GM19025 (cell line): ENCODE measurements at regions not wholly inside any gene's neighbourhood (a gene's known extent, or its start where the extent isn't known, plus 50 kb on each side); places are given as distances from the start of the nearest gene placed in this dataset.
"Not testable (repeated sequence)": the region's sequence is repeated elsewhere in the genome, so short reads cannot be mapped to it uniquely, and the experiment has no call there.

Experiments
- ATAC-seq: cut with Tn5 transposase; IDR thresholded peaks from one replicate; pipeline ENCODE4 v1.9.1; 2021; ENCODE audit warnings: mild to moderate bottlenecking, low read depth, moderate library complexity; ENCODE audit not compliant: unreplicated experiment

- ATAC-seq: no peak
Observed at GRCh38 chr12:46629331-46630229, 196.2 kb downstream of the SLC38A4 start.

DNA sequence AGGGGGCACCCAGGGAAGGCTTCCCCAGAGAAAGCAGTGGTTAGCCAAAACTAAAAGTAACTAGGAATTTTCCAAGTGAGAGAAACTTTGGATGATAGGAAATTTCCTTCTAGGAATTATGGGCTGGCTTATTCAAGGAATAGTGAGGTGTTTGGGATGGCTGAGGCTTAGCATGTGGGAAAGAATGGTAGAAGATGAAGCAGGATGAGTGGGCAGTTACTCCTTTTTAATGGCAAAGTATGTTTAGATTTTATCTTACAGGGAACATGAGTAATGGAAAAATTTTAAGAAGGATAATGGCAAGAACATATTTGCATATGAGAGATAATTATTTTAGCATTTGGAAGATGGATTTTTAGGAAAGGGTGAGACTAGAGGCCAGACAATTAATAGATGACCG is 197.6 kb downstream of the SLC38A4 start:
- no peak for ATAC-seq

DNA sequence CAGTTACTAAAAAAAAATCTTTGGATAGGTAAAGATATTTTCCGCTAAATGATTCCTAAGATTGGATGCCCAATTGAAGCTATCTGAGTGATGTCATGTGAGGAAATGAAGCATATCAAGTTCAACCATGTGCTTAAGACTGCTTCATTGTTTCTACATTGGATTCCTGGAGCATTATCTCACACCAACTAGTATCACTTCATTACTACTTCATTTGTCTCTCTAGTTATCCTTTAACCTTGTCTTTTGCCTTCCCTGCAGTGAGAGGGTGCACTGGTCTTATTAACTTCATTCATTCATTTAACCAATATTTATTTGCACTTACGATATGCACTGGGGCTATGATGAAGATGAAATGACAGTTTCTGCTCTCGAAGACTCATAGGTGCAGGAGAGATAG is 198.1 kb downstream of the SLC38A4 start:
- ATAC-seq: no peak

- not testable (repeated sequence) for ATAC-seq
Observed at GRCh38 chr12:46619474-46619873, 206.3 kb downstream of the SLC38A4 start.

GRCh38 chr12:46617737-46618136 is 208.1 kb downstream of the SLC38A4 start:
- not testable (repeated sequence) for ATAC-seq

DNA sequence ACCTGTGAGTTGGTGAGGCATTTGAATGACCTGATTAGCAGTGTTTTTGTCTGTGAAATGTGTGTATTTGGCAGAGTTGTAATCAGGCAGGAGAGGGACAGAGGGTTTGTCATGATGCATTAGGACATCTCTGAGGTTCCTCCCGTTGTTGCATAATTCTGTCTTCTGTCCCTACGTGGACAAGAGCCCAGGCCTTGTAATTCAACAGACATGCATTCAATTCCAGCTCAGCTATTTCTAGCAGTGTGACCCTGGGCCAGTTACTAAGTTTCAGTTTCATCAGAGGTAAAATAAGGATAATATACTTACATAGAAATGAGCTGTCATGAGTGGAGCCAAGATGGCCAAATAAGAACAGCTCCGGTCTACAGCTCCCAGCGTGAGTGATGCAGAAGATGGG is 208.6 kb downstream of the SLC38A4 start:
- no peak for ATAC-seq

DNA sequence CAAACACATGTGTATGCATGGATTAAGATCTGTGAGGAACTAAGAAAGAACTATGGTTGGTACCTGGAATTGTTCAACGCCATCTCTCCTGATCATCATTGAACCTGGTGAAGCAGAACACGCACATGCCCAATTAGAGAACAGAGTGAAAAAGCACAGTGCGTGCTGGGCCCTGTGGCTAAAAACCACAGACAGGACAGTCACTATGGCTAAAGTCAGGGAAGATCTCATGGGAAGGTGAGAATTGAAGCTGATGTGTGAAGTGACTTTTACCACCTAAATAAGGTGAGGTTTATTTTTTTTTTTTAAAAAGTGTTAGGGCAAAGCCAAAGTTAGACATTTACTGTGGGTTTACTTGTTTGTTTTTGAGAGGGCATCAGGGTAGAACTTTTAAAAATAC is 215.0 kb downstream of the SLC38A4 start:
- ATAC-seq: no peak

DNA sequence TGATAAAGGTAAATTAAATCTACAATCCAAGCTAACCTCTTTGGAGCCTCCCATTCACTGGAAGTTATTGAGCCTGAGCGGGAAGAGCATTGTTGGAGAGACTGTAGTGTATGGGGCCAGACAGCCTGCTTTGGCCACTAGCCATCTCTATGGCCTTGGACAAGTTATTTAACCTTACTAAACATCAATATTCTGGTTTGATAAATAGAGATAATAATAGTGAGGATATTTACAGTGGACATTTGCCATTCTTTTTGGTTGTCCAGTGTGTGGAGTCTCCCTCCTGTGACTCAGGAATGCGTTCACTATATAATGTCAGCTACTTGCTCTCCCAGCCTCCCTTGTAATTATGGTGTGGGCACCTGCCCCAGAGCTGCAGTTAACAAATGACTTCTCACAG is 216.1 kb downstream of the SLC38A4 start:
- no peak for ATAC-seq

DNA sequence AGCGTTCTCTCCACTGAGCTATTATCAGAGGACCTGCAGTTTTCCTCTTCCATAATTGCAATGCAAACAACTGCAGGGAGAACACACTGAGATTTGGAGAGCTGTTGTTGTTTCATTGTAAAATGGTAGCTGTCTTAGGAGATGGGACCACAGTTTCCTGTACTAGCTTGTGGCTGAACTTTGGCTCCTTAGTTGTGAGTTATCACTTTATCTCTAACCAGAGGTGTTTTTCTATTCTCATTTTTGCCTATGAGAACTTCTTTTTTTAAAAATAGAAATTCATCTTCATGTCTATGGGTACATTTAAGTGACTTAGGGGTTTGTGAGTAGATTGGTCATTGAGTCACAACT is 216.5 kb downstream of the SLC38A4 start:
- no peak for ATAC-seq

- no peak for ATAC-seq
Observed at GRCh38 chr12:46608431-46609272, 217.1 kb downstream of the SLC38A4 start.

GRCh38 chr12:46604684-46605083 is 221.1 kb downstream of the SLC38A4 start:
- no peak for ATAC-seq

- ATAC-seq: no peak
Observed at GRCh38 chr12:46603776-46604456, 221.9 kb downstream of the SLC38A4 start.

DNA sequence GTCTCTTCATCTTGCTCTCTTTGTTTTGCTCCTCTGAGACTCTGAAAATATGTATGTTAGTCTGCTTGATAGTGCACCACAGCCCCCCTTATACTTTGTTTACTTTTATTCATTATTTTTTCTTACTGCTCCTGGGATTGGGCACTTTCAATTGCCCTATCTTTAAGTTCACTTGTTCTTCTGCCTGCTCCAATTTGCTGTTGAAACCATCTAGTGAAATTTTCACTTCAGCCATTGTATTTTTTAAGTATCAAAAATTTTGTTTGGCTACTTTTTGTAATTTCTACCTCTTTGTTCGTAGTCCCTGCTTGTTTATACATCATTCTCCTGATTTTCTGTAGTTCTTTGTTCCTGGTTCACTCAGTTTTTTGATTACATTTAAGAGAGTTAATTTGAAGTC is 223.3 kb downstream of the SLC38A4 start:
- ATAC-seq: no peak

- no peak for ATAC-seq
Observed at GRCh38 chr12:46590991-46591703, 218.6 kb upstream of the SLC38A2 start.

DNA sequence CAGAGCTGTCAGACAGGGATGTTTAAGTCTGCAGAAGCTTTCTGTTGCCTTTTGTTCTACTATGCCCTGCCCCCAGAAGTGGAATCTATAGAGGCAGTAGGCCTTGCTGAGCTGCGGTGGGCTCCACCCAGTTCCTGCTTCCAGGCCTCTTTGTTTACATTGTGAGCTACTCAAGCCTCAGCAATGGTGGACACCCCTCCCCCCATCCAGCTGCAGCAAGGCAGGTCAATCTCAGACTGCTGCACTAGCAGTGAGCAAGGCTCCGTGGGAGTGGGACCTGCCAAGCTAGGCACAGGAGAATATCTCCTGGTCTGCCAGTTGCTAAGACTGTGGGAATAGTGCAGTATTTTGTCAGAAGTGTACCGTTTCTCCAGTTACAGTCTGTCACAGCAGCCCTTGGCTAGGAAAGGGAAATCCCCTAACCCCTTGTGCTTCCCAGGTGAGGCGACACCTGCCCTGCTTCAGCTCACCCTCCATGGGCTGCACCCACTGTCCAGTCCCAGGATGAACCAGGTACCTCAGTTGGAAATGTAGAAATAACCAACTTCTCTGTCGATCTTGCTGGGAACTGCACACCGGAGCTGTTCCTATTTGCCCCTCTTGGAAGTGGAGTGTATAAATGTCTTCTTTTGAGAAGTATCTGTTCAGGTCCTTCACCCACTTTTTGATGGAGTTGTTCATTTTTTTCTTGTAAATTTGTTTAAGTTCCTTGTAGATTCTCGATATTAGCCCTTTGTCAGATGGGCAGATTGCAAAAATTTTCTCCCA is 213.5 kb upstream of the SLC38A2 start:
- no peak for ATAC-seq

DNA sequence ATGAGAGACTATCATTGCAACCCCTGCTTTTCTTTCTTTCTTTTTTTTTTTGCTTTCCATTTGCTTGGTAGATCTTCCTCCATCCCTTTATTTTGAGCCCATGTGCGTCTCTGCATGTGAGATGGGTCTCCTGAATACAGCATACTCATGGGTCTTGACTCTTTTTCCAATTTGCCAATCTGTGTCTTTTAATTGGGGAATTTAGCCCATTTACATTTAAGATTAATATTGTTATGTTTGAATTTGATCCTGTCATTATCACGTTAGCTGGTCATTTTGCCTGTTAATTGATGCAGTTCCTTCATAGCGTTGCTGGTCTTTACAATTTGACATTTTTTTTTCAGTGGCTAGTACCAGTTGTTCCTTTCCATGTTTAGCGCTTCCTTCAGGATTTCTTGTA is 211.5 kb upstream of the SLC38A2 start:
- not testable (repeated sequence) for ATAC-seq

DNA sequence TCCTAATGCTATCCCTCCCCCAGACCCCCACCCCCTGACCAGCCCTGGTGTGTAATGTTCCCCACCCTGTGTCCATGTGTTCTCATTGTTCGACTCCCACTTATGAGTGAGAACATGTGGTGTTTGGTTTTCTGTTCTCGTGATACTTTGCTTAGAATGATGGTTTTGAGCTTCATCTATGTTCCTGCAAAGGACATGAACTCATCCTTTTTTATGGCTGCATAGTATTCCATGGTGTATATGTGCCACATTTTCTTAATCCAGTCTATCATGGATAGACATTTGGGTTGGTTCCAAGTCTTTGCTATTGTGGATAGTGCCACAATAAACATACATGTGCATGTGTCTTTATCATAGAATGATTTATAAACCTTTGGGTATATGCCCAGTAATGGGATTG is 209.4 kb upstream of the SLC38A2 start:
- not testable (repeated sequence) for ATAC-seq

- ATAC-seq: no peak
Observed at GRCh38 chr12:46580445-46580844, 207.9 kb upstream of the SLC38A2 start.

GRCh38 chr12:46579474-46579873 is 206.9 kb upstream of the SLC38A2 start:
- ATAC-seq: no peak
